ENCODE measurements at regions not wholly inside any gene's neighbourhood (a gene's known extent, or its start where the extent isn't known, plus 50 kb on each side); places are given as distances from the start of the nearest gene placed in this dataset.

GRCh38 chr2:164439885-164440284 lies 181.4 kb downstream of the GRB14 start:
- no peak for DNase-seq

- DNase-seq, result no peak
Measured at GRCh38 chr2:164439235-164439634, 182.0 kb downstream of the GRB14 start.

GRCh38 chr2:164438490-164439205 lies 182.6 kb downstream of the GRB14 start:
- DNase-seq, result no peak

- DNase-seq, result no peak
Measured at GRCh38 chr2:164436131-164436530, 185.2 kb downstream of the GRB14 start.

- DNase-seq, result peak; percentile 22 to 67 (median 54)
Measured at GRCh38 chr2:164430166-164430783, 191.0 kb downstream of the GRB14 start.

- DNase-seq, result no peak
Measured at GRCh38 chr2:164429354-164429753, 191.9 kb downstream of the GRB14 start.

- DNase-seq, result no peak
Measured at GRCh38 chr2:164427111-164427510, 194.2 kb downstream of the GRB14 start.

- no peak for DNase-seq
Measured at GRCh38 chr2:164420787-164421186, 200.5 kb downstream of the GRB14 start.

GRCh38 chr2:164412831-164413230 lies 208.5 kb downstream of the GRB14 start:
- no peak for DNase-seq

- DNase-seq, result no peak
Measured at GRCh38 chr2:164389411-164389810, 231.9 kb downstream of the GRB14 start.

GRCh38 chr2:164388511-164388910 lies 232.8 kb downstream of the GRB14 start:
- DNase-seq, result peak in 1 of 3 donors; percentile 59

GRCh38 chr2:164386231-164386630 lies 235.1 kb downstream of the GRB14 start:
- no peak for DNase-seq

- DNase-seq, result no peak
Measured at GRCh38 chr2:164384434-164384833, 236.8 kb downstream of the GRB14 start.

GRCh38 chr2:164371916-164372315 lies 249.4 kb downstream of the GRB14 start:
- DNase-seq, result no peak

- peak; percentile 15 to 56 (median 39) for DNase-seq
Measured at GRCh38 chr2:164369366-164369765, 251.9 kb downstream of the GRB14 start.

- DNase-seq, result peak in 2 of 3 donors; percentile 27 to 68
Measured at GRCh38 chr2:164368896-164369295, 252.4 kb downstream of the GRB14 start.

GRCh38 chr2:164363646-164364045 lies 257.6 kb downstream of the GRB14 start:
- DNase-seq, result no peak

- DNase-seq, result no peak
Measured at GRCh38 chr2:164351536-164351935, 269.7 kb downstream of the GRB14 start.

- no peak for DNase-seq
Measured at GRCh38 chr2:164335947-164336346, 285.3 kb downstream of the GRB14 start.

- no peak for DNase-seq
Measured at GRCh38 chr2:164335128-164335527, 286.2 kb downstream of the GRB14 start.

GRCh38 chr2:164328310-164328709 lies 293.0 kb downstream of the GRB14 start:
- DNase-seq, result no peak

GRCh38 chr2:164323978-164324377 lies 297.3 kb downstream of the GRB14 start:
- no peak for DNase-seq

- peak; percentile 2 to 43 (median 16) for DNase-seq
Measured at GRCh38 chr2:164314148-164314547, 307.1 kb downstream of the GRB14 start.

GRCh38 chr2:164306872-164307271 lies 314.4 kb downstream of the GRB14 start:
- no peak for DNase-seq
